22Rv1 (cell line): ENCODE measurements at regions not wholly inside any gene's neighbourhood (a gene's known extent, or its start where the extent isn't known, plus 50 kb on each side); places are given as distances from the start of the nearest gene placed in this dataset.

Source experiments
- CTCF ChIP-seq: fragments of 450-650 bp; IDR thresholded peaks from 2 replicates; pipeline ENCODE4 v1.5.1; 2017; ENCODE audit warnings: mild to moderate bottlenecking
- ZFX ChIP-seq: fragments of 450-650 bp; IDR thresholded peaks from 2 replicates; pipeline ENCODE4 v1.6.1; 2017; ENCODE audit warnings: antibody characterized with exemption, borderline replicate concordance

DNA sequence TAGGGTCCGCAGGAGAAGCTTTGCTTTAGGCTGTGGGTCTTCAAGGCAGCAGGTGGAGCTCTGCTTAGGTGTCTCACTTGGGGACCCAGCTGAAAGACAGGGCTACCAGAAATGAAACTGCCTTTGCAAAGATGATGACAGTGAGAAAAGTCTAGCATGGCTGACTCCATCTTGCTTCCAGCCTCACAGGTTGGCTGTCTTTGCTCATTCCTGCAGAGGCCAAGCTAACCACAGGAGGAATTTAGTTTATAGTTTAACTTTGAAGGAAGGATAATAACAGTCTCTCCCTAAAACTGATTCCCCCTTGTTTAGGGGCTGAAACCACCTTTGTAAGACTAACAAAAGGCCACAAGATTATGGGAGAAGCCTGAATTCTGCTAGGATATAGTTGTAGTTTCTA, 252.4 kb downstream of the UQCRFS1 start:
- no peak for TF ChIP-seq CTCF
- no peak for TF ChIP-seq ZFX
